ENCODE measurements at regions not wholly inside any gene's neighbourhood (a gene's known extent, or its start where the extent isn't known, plus 50 kb on each side); places are given as distances from the start of the nearest gene placed in this dataset.

- Histone ChIP-seq H3F3A (ENCODE audit: insufficient read depth, low read length) (no peaks in the 10 kb centered on the region), H3K9ac (ENCODE audit: low read length) (no peak overlapping the region), H3K4me3 (ENCODE audit: low read depth, low read length, poor library complexity, severe bottlenecking) (no peak overlapping the region), H3K27me3 (ENCODE audit: insufficient read depth, low read length) (no peaks in the 10 kb centered on the region), H4K20me1 (ENCODE audit: insufficient read depth, low read length) (no peaks in the 10 kb centered on the region), H3K79me2 (ENCODE audit: insufficient read depth, low read length) (no peaks in the 10 kb centered on the region), H3K27ac (ENCODE audit: low read depth, low read length, poor library complexity, severe bottlenecking) (no peak overlapping the region), H2AFZ (ENCODE audit: low read length) (no peak overlapping the region), H3K36me3 (ENCODE audit: insufficient read depth, low read length) (no peaks in the 10 kb centered on the region), H3K4me1 (ENCODE audit: insufficient read depth, low read length, severe bottlenecking) (no peaks in the 10 kb centered on the region), H3K9me2 (ENCODE audit: low read depth, low read length) (no peaks in the 10 kb centered on the region), H3K9me3 (ENCODE audit: low read length) (peaks cover 6% of the 10 kb centered on the region; the same call in 1 of the 2 replicates), H3K4me2 (ENCODE audit: low read length) (no peak overlapping the region)
- no peak for TF ChIP-seq EZH2 (IDR thresholded peaks at IDR 0.05; ENCODE audit: borderline replicate concordance, low read length)
- TF ChIP-seq CTCF (IDR thresholded peaks at IDR 0.05; ENCODE audit: low read length) = no peak
Observed at GRCh38 chr4:123884922-123885321, 488.3 kb downstream of the SPRY1 start.

GRCh38 chr4:123889507-123889906, 492.9 kb downstream of the SPRY1 start:
- Histone ChIP-seq H2AFZ (ENCODE audit: low read length) (no peak overlapping the region), H3K4me1 (ENCODE audit: insufficient read depth, low read length, severe bottlenecking) (no peaks in the 10 kb centered on the region), H3F3A (ENCODE audit: insufficient read depth, low read length) (no peaks in the 10 kb centered on the region), H3K9ac (ENCODE audit: low read length) (no peak overlapping the region), H3K79me2 (ENCODE audit: insufficient read depth, low read length) (no peaks in the 10 kb centered on the region), H3K27ac (ENCODE audit: low read depth, low read length, poor library complexity, severe bottlenecking) (no peak overlapping the region), H3K4me2 (ENCODE audit: low read length) (no peak overlapping the region), H3K9me2 (ENCODE audit: low read depth, low read length) (no peaks in the 10 kb centered on the region), H3K4me3 (ENCODE audit: low read depth, low read length, poor library complexity, severe bottlenecking) (no peak overlapping the region), H3K9me3 (ENCODE audit: low read length) (peaks cover 6% of the 10 kb centered on the region; the same call in 1 of the 2 replicates), H3K36me3 (ENCODE audit: insufficient read depth, low read length) (no peaks in the 10 kb centered on the region), H3K27me3 (ENCODE audit: insufficient read depth, low read length) (no peaks in the 10 kb centered on the region), H4K20me1 (ENCODE audit: insufficient read depth, low read length) (no peaks in the 10 kb centered on the region)
- TF ChIP-seq CTCF (IDR thresholded peaks at IDR 0.05; ENCODE audit: low read length) (no peak), EZH2 (IDR thresholded peaks at IDR 0.05; ENCODE audit: borderline replicate concordance, low read length) (no peak)

GRCh38 chr4:123890889-123891288, 494.3 kb downstream of the SPRY1 start:
- no peak overlapping the region for H2AFZ ChIP-seq (ENCODE audit: low read length)
- no peaks in the 10 kb centered on the region for H3K36me3 ChIP-seq (ENCODE audit: insufficient read depth, low read length)
- no peak for TF ChIP-seq CTCF (IDR thresholded peaks at IDR 0.05; ENCODE audit: low read length)
- TF ChIP-seq EZH2 (IDR thresholded peaks at IDR 0.05; ENCODE audit: borderline replicate concordance, low read length) = no peak
- no peaks in the 10 kb centered on the region for H4K20me1 ChIP-seq (ENCODE audit: insufficient read depth, low read length)
- 0 out of 2 replicates have a peak, but pooled peaks cover under 1% of the 10 kb centered on the region for H3K9me3 ChIP-seq (ENCODE audit: low read length)
- no peak overlapping the region for H3K4me2 ChIP-seq (ENCODE audit: low read length)
- no peak overlapping the region for H3K27ac ChIP-seq (ENCODE audit: low read depth, low read length, poor library complexity, severe bottlenecking)
- H3K27me3 ChIP-seq (ENCODE audit: insufficient read depth, low read length) = no peaks in the 10 kb centered on the region
- H3F3A ChIP-seq (ENCODE audit: insufficient read depth, low read length) = no peaks in the 10 kb centered on the region
- H3K79me2 ChIP-seq (ENCODE audit: insufficient read depth, low read length) = no peaks in the 10 kb centered on the region
- no peaks in the 10 kb centered on the region for H3K9me2 ChIP-seq (ENCODE audit: low read depth, low read length)
- H3K4me1 ChIP-seq (ENCODE audit: insufficient read depth, low read length, severe bottlenecking) = no peaks in the 10 kb centered on the region
- H3K4me3 ChIP-seq (ENCODE audit: low read depth, low read length, poor library complexity, severe bottlenecking) = no peak overlapping the region
- H3K9ac ChIP-seq (ENCODE audit: low read length) = no peak overlapping the region
